SK-N-DZ (cell line): ENCODE measurements at regions not wholly inside any gene's neighbourhood (a gene's known extent, or its start where the extent isn't known, plus 50 kb on each side); places are given as distances from the start of the nearest gene placed in this dataset.
"Not testable (repeated sequence)": the region's sequence is repeated elsewhere in the genome, so short reads cannot be mapped to it uniquely, and the experiment has no call there.

Experiments
- DNase-seq: peaks from one replicate; pipeline ENCODE4 v3.0.0-alpha.2; 2015; ENCODE audit warnings: low spot score

DNA sequence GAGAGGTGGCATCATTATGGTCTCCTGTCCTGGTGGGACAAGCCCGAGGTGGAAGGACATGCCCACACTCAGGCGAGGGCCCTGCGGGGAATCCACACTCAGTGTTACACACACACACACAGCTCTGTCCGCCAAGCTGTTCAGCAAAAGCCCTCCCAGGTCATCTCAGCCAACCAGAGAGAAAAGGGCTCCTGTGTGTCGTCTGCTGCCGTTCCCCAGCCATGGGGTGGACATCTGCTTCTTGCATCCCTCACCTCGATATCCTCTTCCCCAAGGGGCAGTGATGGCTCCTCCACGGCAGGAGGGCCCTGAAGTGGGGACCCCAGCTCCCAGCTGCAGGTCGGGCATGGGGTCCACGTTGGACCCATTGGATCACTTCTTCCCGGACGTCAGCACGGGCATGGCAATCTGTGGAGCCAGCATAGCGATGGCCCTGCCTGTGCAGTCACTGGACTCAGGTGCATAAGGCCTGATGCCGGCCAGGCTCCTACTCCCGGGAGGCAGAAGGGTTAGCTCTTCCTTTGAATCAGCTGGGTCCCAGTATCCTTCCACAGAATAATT is 290.1 kb downstream of the C16orf95 start:
- no peak for DNase-seq

DNA sequence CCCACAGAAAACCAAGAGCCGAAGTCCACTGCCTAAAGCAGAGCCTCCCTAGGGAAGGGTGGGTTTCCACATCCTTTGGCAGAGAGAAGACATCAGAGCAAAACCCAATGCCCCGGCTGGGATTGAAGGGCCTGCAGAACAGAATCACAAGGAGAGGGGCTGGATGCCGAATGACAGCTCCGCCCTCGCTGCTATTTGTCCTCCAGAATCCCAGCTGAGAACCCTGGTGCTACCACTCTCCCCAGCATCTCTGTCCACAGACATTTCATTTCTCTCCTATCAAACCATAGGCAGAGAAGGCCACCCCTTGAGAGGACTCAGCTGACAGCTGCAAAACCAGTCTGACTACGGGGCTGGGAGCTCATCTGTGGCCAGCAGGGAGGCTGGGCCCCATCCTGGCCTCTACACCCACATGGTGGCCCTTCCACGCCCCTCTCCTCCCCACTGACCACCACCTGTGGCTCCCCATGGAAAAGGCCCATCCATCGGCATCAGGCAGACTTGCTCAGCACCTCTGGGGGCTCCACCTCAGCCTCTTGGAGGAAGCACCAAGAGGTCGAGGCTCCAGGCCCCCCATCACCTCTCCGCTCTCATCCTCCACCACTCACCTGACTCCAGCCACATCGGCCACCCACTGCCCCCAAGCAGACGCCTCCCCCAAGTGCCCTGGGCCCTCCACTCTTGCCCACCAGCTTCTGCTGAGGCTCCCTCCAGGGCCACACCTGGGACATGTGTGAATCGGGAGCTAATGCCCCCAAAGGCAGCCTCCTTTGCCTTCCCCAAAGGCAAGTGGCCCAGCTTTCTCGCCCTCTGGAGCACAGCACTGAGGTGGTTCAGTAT is 288.5 kb downstream of the C16orf95 start:
- DNase-seq: no peak

DNA sequence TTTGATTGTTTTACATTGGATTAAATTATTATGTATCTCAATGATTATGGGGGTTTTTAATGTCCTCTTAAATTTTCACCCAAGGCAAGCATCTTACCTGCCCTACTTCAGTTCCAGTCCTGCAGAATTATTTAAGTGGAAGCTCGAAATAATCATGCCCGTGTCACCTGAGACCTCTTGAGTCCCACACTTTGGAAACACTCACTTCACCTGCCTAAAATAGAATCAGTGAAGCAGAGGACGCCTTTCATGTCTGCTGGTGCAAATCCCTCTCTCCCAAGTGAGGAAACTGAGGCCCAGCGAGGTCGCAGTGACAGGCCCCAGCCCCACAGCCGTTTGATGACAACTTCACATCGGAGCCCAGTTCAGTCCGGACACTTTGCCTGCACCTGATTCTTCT is 284.6 kb downstream of the C16orf95 start:
- no peak for DNase-seq

DNA sequence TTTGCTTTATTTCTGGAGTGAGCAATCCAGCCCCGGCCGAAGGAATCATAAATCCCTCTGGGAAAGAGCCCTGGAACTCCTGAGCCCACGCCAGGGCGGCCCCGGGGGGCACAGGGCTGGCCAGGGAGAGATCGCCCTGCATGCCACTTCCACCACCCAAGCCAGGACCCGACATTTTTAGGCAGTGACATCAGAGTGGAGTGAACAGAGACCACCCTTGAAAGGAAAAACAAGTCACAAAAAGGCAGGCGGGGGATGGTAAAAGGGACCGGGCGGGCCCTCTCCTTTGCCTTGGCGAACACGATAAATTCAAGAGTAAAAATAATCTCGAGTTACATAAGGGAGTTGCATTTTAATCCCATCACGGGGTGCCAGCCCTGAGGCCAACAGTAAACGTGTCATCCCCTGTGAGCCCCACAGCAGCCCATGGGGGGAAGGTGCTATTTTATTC is 284.1 kb downstream of the C16orf95 start:
- DNase-seq: no peak

DNA sequence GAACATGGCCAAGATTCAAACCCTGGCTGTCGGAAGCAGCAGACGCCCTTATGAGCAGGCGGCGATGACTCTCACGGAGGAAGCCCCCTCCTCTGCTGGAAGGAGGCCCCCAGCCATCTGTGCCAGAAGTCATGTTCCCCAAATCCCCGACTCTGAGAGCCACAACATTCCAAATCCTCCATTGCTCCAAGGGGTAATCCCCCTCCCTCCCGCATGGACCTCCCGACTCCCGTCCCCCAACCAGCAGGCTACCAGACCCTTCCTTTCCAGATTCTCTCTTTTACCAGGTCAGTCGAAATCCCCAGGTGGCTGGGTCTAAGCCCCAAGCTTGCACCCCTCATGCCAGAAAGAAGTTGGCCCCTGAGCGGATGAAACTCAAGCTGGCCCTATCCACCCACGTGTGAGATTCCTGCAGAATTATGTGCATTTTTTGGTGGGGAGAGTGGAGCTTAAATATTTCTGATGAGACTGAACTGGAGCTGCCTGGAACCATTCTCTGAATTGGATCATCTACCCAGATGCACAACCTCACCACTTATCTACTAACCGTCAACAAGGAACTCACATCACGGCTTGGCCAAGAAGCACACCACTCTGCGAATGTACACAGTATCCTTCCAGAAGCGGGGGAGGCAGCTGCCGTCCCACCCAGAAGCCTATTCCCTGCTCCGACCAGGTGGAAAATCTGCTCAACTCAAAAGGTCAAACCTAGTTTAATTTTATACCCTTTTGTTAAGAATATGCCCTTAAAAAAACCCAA is 283.5 kb downstream of the C16orf95 start:
- DNase-seq: no peak

DNA sequence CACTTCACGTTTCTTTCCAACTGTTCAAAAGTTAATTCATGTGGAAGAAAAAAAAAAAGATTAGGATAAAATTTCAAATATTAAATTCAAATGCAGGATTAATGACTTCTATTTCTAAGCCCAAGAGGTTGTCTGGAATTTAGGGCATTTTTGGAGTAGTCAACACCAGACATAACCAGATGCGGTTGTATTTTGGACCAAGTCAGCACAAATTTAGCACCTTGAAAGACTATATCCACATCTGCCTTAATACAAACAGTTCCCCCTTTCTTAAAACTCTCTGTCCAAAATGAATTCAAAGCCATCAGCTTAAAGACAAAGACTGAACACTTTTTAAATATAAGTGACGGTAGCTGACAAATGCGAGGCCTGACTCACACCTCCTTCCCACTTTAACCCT is 282.9 kb downstream of the C16orf95 start:
- no peak for DNase-seq

DNA sequence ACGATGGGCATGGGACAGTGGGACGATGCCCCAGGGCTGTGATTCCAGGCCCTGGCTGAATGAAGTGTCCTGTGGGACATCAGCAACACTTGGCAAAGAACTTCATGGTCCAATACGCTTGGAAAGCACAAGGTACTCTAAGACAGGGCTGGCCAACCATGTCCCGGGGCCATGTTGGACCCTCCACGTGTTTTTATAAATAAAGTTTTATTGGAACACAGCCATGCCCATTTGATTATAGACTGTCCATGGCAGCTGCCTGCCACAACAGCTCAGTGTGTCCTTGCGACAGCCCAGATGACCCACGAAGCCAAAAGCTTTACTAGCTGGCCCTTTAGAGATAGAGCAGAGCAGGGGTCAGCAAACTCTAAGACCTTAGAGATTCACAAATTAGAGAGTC is 282.1 kb downstream of the C16orf95 start:
- DNase-seq: no peak

DNA sequence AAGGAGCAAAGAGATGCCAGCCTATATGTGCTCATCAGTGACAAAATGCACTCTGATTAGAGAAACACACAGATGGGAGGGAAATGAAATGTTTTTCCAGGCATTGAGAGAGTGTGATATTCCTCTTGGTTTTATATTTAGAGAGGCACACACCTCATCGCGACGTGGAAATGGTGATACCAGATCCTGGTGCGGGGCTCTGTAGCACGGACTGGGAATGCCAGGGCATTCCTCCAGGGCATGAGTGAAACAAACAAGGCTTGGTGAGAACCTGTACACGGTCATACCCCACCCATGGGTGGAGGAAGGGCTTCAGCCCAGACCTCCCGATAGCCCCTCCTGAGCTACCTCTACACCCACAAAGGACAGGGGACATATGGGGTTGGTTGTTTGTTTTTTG is 280.2 kb downstream of the C16orf95 start:
- DNase-seq: no peak

DNA sequence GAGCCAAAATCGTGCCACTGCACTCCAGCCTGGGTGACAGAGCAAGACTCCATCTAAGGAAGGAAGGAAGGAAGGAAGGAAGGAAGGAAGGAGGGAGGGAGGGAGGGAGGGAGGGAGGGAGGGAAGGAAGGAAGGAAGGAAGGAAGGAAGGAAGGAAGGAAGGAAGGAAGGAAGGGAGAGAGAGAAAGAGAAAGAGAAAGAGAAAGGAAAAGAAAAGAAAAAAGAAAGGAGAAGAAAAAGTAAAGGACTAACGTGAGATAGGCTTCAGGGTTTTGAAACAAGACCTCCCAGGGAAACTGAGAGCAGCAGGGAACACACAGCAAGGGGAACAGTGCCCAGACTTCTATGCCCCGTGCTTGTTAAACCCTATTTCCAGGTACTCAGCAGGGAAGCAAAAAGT is 278.7 kb downstream of the C16orf95 start:
- not testable (repeated sequence) for DNase-seq

DNA sequence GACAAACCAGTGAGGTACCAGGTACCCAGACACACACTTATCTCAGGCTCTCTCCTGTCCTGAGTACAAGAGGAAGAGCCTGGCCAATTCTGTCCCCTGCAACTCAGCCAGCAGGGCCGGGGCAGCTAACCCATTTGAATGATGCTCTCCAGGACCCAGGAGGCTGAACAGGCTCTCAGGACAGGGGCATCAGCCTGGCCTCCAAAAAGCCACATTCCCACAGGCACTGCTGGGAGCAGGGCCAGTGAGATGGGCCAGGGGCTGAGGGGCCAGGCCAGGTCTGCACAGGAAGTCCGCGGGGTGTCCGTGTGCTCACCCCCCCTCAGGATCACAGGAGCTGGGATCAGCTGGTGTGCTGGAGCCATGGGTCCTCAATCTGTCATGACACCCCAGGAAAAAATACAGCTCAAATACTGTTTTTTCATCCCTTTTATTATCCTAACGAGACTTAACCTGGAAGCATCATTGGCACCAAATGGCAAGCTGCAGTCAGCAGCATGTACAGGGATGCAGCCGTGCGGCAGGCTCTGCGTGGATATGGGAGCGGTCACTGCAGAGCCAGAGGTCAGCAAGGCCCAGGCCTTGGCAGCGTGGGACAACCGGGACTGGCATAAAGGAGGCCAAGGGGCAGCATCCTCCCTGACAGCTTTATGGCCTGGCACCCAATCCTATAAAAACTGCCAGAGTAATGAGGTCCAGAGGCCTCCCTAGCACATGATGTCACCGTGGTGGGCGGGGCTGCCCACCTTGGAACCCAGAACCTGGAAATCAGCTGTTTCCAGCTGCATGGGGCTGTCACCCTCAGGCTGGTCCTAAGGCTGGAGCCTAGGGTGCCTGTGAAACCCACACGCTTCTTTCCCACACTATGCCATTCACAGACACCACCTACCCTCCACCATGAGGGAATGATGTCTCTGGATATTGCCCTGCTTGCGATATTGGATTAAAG is 276.7 kb downstream of the C16orf95 start:
- DNase-seq: no peak

DNA sequence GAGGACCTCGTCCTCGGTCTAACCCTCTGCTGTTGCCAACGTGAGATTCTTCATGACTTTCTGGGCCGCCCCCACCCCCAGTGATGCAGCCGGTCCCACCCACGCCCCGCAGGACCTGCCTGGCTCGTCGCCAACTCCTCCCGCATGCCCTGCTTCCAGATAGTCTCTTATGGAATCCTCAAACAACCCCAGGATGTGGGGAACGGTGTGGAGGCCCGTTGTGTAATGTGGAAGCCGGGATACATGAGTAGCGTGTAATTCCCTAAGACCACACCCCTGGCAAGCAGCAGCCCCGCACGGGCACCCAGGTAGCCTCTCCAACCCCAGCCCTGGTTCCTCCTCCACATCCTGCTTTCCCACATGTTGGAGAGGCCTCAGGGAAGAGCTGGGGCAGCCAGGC is 275.9 kb downstream of the C16orf95 start:
- no peak for DNase-seq

DNA sequence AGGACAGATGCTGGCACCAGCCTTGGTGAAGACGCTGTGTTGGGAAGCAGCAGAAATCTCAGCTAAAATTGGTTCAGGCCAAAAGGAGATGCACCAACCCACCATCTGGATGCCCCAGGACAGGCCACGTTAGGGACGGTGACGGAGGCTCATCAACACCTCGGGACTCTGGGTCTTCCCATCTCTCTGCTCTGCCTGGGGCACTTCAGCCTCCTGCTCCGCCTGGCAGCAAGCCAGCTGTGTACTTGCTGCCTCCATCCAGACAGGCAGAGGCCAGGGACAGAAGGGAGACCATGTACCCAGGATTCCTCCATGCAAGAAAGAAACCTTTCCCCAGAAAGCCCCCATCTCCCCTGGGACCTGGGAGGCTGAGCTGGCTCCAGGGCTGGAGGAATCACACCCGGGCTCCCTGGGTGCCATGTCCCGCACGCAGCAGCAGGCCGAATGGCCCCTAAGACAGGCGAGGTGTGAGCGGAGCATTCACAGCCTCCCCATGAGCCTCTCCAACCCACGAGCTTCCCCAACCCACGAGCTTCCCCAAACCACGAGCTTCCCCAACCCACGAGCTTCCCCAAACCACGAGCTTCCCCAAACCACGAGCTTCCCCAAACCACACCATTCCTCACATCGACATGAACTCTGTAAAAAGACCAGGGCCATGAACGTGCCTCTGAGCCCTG is 274.5 kb downstream of the C16orf95 start:
- DNase-seq: no peak

DNA sequence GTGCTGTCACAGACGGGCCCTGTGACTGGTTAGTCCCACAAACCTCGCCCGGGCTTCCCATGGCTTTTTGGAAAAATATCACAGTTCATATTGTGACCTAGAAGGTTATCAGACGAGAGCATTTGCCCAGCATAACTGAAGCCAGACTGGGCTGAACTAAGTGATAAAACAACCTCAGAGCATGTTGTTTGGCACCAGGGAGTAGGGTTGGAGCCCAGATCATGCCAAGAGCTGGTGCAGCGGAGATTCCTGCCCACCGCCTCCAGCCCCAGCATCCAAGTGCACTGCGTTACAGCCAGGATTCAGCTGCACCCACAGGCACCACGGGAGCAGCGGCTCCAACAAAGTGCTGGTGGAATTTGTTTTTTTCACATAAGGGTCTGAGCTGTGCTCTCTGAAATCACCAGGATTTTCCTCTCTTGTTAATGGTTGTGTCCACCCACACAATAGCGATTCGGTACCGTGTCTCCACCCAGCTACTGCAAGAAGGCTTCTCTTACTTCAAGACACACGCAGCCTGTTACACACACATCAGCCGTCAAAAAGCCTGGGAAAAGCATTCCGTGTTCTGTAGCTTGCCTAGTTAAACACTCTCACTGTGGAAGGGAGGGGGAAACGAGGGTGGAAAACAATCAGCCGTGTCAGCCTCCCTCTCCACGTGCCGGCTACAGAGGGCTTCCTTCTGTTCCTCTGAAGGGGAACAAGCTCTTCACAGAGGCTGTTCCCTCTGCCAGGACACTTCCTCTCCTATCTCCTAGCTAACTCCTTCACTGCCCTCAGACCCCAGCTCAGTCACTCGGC is 273.8 kb downstream of the C16orf95 start:
- DNase-seq: no peak

DNA sequence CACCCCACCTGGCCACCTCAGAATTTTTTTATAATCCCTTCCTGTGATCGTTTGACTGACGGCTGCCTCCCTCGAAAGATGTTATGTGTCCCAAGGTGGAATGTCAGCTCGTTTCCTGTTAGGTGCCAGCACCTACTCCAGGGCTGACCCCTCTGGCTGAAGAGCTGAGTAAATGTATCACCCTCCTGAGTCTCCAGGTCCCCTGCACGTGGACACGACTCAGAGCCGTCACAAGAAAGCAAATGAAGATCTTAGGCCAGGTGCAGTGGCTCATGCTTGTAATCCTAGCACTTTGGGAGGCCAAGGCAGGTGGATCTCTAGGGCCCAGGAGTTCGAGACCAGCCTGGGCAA is 273.2 kb downstream of the C16orf95 start:
- no peak for DNase-seq

DNA sequence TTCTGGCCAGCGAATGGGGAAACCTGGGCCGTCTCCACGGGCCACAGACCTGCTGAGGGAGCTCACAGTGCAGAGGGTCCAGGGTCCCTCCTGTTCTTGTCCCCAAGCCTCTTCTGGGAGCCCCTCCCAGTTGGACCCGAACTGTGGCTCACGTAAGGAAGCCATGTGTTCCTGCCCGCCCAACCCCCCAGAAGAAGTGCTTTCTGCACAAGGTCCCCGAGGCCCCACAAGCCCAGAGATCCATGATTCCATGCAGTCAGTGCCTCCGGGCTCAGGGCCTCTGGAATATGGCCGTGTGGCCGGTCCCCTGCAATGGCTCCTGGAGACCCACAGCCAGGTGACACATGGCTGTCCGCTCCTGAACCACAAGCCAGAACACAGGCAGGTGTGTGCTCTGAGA is 272.4 kb downstream of the C16orf95 start:
- no peak for DNase-seq

DNA sequence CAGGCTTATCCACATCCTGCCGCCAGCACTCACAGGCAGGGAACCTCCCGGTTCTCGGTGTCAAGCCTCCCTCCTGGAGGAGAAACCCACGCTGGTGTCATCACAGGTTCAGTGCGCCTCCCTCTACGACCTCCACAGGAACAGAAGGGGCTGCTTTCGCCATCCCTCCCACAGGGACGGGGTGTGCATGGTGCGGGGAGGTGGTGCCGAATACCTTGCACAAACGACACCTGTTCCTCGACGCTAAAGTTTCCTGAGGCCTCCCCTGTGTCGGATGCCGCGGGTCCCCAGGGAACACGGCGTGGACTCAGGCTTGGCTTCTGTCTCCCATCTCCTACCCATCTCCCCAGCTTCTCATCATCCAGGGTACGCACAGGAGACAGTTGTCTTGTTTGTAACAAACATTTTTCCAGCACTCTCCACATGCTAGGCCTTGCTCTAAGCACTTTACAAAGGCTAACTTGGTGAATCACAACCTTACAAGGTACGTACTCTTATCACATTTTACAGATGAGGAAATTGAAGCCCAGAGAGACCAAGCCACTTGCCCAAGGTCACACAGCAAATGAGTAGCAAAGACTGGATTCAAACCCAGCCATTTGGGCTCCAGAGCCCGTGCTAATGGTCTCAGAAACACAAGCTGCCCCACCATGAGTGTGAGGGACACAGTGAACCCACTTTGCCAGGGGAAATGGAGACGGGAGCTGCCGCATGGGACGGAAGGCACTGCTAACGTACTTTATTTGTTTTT is 271.6 kb downstream of the C16orf95 start:
- DNase-seq: no peak

DNA sequence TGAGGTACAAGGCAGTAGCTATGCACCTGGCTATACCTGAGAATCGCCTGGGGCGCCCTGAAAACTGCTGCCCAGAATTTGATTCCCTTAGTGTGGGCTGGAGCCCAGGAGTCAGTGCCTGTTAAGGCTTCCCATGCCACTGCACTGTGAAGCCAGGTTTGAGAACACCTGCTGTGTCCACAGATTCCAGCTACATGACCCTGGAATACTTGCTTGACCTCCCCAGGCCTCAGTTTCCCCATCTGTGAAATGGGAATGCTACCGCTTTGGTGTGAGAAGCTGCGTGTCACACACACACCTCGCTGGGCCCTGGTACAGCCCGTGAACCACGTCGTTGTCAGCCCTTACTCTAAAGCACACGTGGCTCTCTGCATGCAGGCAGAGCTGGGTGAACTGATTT is 271.0 kb downstream of the C16orf95 start:
- no peak for DNase-seq

DNA sequence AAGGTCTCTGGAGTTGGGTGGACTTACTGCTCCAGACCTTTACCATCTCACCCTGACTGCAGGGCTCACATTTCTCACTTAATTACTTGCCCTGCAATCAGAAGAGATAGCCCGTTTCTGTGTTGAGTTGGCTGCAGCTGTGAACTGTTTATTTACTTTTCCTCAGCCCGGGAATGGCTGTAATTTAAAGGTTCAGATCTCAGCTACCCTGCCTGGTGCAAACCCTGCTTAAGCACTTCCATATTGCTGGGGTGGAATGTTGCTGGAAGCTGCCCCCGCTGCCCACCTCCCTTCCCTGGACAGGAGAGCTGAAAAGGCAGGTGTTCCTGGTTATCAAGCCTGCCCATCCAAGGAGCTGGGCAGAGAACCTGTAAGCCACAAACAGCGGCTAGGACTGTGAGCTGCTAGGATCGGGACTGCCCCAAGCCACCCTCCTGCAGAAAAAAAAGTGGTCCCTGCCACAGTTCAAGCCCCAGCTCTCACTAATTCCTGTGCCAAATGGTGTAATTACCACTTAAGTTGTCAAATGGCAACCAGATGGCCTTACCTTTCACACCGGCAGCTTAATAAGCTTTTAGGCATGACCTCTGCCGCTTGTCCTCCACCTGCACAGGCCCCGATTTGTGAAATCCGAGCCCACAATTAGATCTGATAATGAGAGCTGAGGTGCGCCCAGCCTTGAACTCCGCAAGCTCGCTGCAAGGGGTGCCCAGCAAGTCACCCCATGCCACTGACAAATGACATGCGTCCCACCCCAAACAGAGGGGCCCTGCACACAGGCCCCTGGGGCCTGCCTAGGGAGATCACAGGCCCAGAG is 269.8 kb downstream of the C16orf95 start:
- DNase-seq: peak; percentile 19
